ENCODE measurements at regions not wholly inside any gene's neighbourhood (a gene's known extent, or its start where the extent isn't known, plus 50 kb on each side); places are given as distances from the start of the nearest gene placed in this dataset.

GRCh38 chr2:120611016-120611415, 124.7 kb upstream of the GLI2 start:
- DNase-seq = no peak
- H3K27ac ChIP-seq (ENCODE audit: low read length) = no peak overlapping the region
- TF ChIP-seq CTCF (IDR thresholded peaks at IDR 0.05; ENCODE audit: borderline replicate concordance, extremely low read depth, low read length, poor library complexity, severe bottlenecking) = no peak
- no peak for TF ChIP-seq EZH2 (IDR thresholded peaks at IDR 0.05; ENCODE audit: borderline replicate concordance, low read depth, low read length, severe bottlenecking)

GRCh38 chr2:120611961-120612360, 123.7 kb upstream of the GLI2 start:
- DNase-seq (no peak), ATAC-seq (ENCODE audit: insufficient read depth, low read depth) (no peak)
- H3K36me3 ChIP-seq (ENCODE audit: insufficient read depth, low read length) = no peaks in the 10 kb centered on the region
- H2AFZ ChIP-seq (ENCODE audit: low read depth, low read length) = no peak overlapping the region
- H3K4me3 ChIP-seq (ENCODE audit: low read depth in 1 of 2, low read length in 2 of 2) = no peak overlapping the region
- no peak for TF ChIP-seq CTCF (IDR thresholded peaks at IDR 0.05; ENCODE audit: borderline replicate concordance, extremely low read depth, low read length, poor library complexity, severe bottlenecking)
- TF ChIP-seq EZH2 (IDR thresholded peaks at IDR 0.05; ENCODE audit: borderline replicate concordance, low read depth, low read length, severe bottlenecking) = no peak
- H4K20me1 ChIP-seq (ENCODE audit: insufficient read depth, low read length) = no peaks in the 10 kb centered on the region
- peaks cover 3% of the 10 kb centered on the region for H3K27me3 ChIP-seq (ENCODE audit: insufficient read depth, low read length, poor library complexity)
- H3K9me3 ChIP-seq (ENCODE audit: insufficient read depth, low read length, severe bottlenecking) = no peaks in the 10 kb centered on the region
- no peak overlapping the region for H3K27ac ChIP-seq (ENCODE audit: low read length)
- H3K79me2 ChIP-seq (ENCODE audit: insufficient read depth, low read length) = no peaks in the 10 kb centered on the region
- H3K4me1 ChIP-seq (ENCODE audit: insufficient read depth, low read length) = no peaks in the 10 kb centered on the region
- H3K4me2 ChIP-seq (ENCODE audit: insufficient read depth, low read length) = no peak overlapping the region
- no peak overlapping the region for H3K9ac ChIP-seq (ENCODE audit: low read depth, low read length)

More at GRCh38 chr2:120611016-120611415, 124.7 kb upstream of the GLI2 start:
- no peak for ATAC-seq (ENCODE audit: insufficient read depth, low read depth)
- Histone ChIP-seq H3K36me3 (ENCODE audit: insufficient read depth, low read length) (no peaks in the 10 kb centered on the region), H3K4me3 (ENCODE audit: low read depth in 1 of 2, low read length in 2 of 2) (no peak overlapping the region), H3K4me1 (ENCODE audit: insufficient read depth, low read length) (no peaks in the 10 kb centered on the region), H3K79me2 (ENCODE audit: insufficient read depth, low read length) (no peaks in the 10 kb centered on the region), H3K27me3 (ENCODE audit: insufficient read depth, low read length, poor library complexity) (peaks cover 3% of the 10 kb centered on the region), H3K9ac (ENCODE audit: low read depth, low read length) (no peak overlapping the region), H3K4me2 (ENCODE audit: insufficient read depth, low read length) (no peak overlapping the region), H2AFZ (ENCODE audit: low read depth, low read length) (no peak overlapping the region), H4K20me1 (ENCODE audit: insufficient read depth, low read length) (no peaks in the 10 kb centered on the region), H3K9me3 (ENCODE audit: insufficient read depth, low read length, severe bottlenecking) (no peaks in the 10 kb centered on the region)

GRCh38 chr2:120612471-120612870, 123.2 kb upstream of the GLI2 start:
- no peak overlapping the region for H3K4me3 ChIP-seq (ENCODE audit: low read depth in 1 of 2, low read length in 2 of 2)
- H3K27me3 ChIP-seq (ENCODE audit: insufficient read depth, low read length, poor library complexity) = peaks cover 3% of the 10 kb centered on the region
- H3K9me3 ChIP-seq (ENCODE audit: insufficient read depth, low read length, severe bottlenecking) = no peaks in the 10 kb centered on the region
- no peak for TF ChIP-seq EZH2 (IDR thresholded peaks at IDR 0.05; ENCODE audit: borderline replicate concordance, low read depth, low read length, severe bottlenecking)
- no peak for TF ChIP-seq CTCF (IDR thresholded peaks at IDR 0.05; ENCODE audit: borderline replicate concordance, extremely low read depth, low read length, poor library complexity, severe bottlenecking)
- H3K9ac ChIP-seq (ENCODE audit: low read depth, low read length) = no peak overlapping the region
- no peaks in the 10 kb centered on the region for H3K36me3 ChIP-seq (ENCODE audit: insufficient read depth, low read length)
- no peak overlapping the region for H3K27ac ChIP-seq (ENCODE audit: low read length)
- H3K4me2 ChIP-seq (ENCODE audit: insufficient read depth, low read length) = no peak overlapping the region
- H3K79me2 ChIP-seq (ENCODE audit: insufficient read depth, low read length) = no peaks in the 10 kb centered on the region
- no peak for ATAC-seq (ENCODE audit: insufficient read depth, low read depth)
- no peaks in the 10 kb centered on the region for H4K20me1 ChIP-seq (ENCODE audit: insufficient read depth, low read length)
- no peaks in the 10 kb centered on the region for H3K4me1 ChIP-seq (ENCODE audit: insufficient read depth, low read length)
- no peak overlapping the region for H2AFZ ChIP-seq (ENCODE audit: low read depth, low read length)
- no peak for DNase-seq

GRCh38 chr2:120612931-120613330, 122.7 kb upstream of the GLI2 start:
- no peak overlapping the region for H3K4me3 ChIP-seq (ENCODE audit: low read depth in 1 of 2, low read length in 2 of 2)
- no peaks in the 10 kb centered on the region for H3K36me3 ChIP-seq (ENCODE audit: insufficient read depth, low read length)
- TF ChIP-seq EZH2 (IDR thresholded peaks at IDR 0.05; ENCODE audit: borderline replicate concordance, low read depth, low read length, severe bottlenecking) (no peak), CTCF (IDR thresholded peaks at IDR 0.05; ENCODE audit: borderline replicate concordance, extremely low read depth, low read length, poor library complexity, severe bottlenecking) (no peak)
- H3K4me1 ChIP-seq (ENCODE audit: insufficient read depth, low read length) = no peaks in the 10 kb centered on the region
- H3K27me3 ChIP-seq (ENCODE audit: insufficient read depth, low read length, poor library complexity) = peaks cover 3% of the 10 kb centered on the region
- H3K4me2 ChIP-seq (ENCODE audit: insufficient read depth, low read length) = no peak overlapping the region
- ATAC-seq (ENCODE audit: insufficient read depth, low read depth) (no peak), DNase-seq (no peak)
- H4K20me1 ChIP-seq (ENCODE audit: insufficient read depth, low read length) = no peaks in the 10 kb centered on the region
- no peak overlapping the region for H3K9ac ChIP-seq (ENCODE audit: low read depth, low read length)
- H2AFZ ChIP-seq (ENCODE audit: low read depth, low read length) = no peak overlapping the region
- no peaks in the 10 kb centered on the region for H3K79me2 ChIP-seq (ENCODE audit: insufficient read depth, low read length)
- no peaks in the 10 kb centered on the region for H3K9me3 ChIP-seq (ENCODE audit: insufficient read depth, low read length, severe bottlenecking)
- H3K27ac ChIP-seq (ENCODE audit: low read length) = no peak overlapping the region
